Calu3 (cell line): ENCODE measurements at regions not wholly inside any gene's neighbourhood (a gene's known extent, or its start where the extent isn't known, plus 50 kb on each side); places are given as distances from the start of the nearest gene placed in this dataset.

Experiments used
- BruUV-seq: library from RNA; stranded (reverse); fragments of 400-500 nt; replicated peaks from 2 replicates; lab custom pipeline; 2021; lab: Mats Ljungman, UMichigan
- CTCF ChIA-PET: fragments of 300-600 bp; sonication (Branson Sonifier 250); formaldehyde crosslinking; loops from one replicate; lab custom pipeline; 2022; ENCODE audit warnings: antibody characterized with exemption; lab: Charles Lee
- DNase-seq: peaks from one replicate; pipeline ENCODE4 v3.0.0; 2022
- H3K27ac Mint-ChIP-seq: one replicate; pipeline ENCODE4 v1.8.0; 2022; ENCODE audit warnings: mixed read lengths; ENCODE audit not compliant: unreplicated experiment
- H3K27me3 Mint-ChIP-seq: one replicate; pipeline ENCODE4 v1.8.0; 2022; ENCODE audit warnings: mixed read lengths; ENCODE audit not compliant: unreplicated experiment
- H3K36me3 Mint-ChIP-seq: one replicate; pipeline ENCODE4 v1.8.0; 2022; ENCODE audit warnings: mild to moderate bottlenecking, moderate library complexity, mixed read lengths; ENCODE audit not compliant: insufficient read depth, unreplicated experiment
- H3K4me1 Mint-ChIP-seq: one replicate; pipeline ENCODE4 v1.8.0; 2022; ENCODE audit warnings: mild to moderate bottlenecking, low read depth, mixed read lengths; ENCODE audit not compliant: unreplicated experiment
- H3K4me3 Mint-ChIP-seq: one replicate; pipeline ENCODE4 v1.8.0; 2022; ENCODE audit warnings: mild to moderate bottlenecking, low read depth, moderate library complexity, mixed read lengths; ENCODE audit not compliant: unreplicated experiment
- H3K9me3 Mint-ChIP-seq: one replicate; pipeline ENCODE4 v1.8.0; 2022; ENCODE audit warnings: low read depth, mixed read lengths; ENCODE audit not compliant: unreplicated experiment
- intact Hi-C: fragments of 100-400 bp; cut with micrococcal nuclease; formaldehyde crosslinking; loops from one replicate; pipeline ENCODE4 v1.10.0; 2022; ENCODE audit not compliant: unreplicated experiment
- TF ChIP-seq, protein P1 (sequence below): fragments of 200-600 bp; IDR thresholded peaks from one replicate; pipeline ENCODE4 v1.8.0; 2022; ENCODE audit warnings: antibody characterized with exemption; ENCODE audit not compliant: unreplicated experiment

GRCh38 chr3:87127281-87127680 is 99.8 kb upstream of the CHMP2B start:
- Mint-ChIP-seq H3K36me3 (no peaks in the 10 kb centered on the region), H3K27ac (no peak overlapping the region), H3K4me1 (no peaks in the 10 kb centered on the region), H3K4me3 (no peak overlapping the region), H3K27me3 (no peaks in the 10 kb centered on the region), H3K9me3 (no peaks in the 10 kb centered on the region)
- BruUV-seq, result no TSS peak
- DNase-seq, result no peak
- TF ChIP-seq, protein P1, sequence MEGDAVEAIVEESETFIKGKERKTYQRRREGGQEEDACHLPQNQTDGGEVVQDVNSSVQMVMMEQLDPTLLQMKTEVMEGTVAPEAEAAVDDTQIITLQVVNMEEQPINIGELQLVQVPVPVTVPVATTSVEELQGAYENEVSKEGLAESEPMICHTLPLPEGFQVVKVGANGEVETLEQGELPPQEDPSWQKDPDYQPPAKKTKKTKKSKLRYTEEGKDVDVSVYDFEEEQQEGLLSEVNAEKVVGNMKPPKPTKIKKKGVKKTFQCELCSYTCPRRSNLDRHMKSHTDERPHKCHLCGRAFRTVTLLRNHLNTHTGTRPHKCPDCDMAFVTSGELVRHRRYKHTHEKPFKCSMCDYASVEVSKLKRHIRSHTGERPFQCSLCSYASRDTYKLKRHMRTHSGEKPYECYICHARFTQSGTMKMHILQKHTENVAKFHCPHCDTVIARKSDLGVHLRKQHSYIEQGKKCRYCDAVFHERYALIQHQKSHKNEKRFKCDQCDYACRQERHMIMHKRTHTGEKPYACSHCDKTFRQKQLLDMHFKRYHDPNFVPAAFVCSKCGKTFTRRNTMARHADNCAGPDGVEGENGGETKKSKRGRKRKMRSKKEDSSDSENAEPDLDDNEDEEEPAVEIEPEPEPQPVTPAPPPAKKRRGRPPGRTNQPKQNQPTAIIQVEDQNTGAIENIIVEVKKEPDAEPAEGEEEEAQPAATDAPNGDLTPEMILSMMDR, result no peak
- CTCF ChIA-PET, result no interaction called here
- intact Hi-C loops, result no loop called here

- BruUV-seq, result no TSS peak
- Mint-ChIP-seq H3K4me3 (no peak overlapping the region), H3K4me1 (no peaks in the 10 kb centered on the region), H3K27me3 (no peaks in the 10 kb centered on the region), H3K9me3 (no peaks in the 10 kb centered on the region), H3K27ac (no peak overlapping the region), H3K36me3 (no peaks in the 10 kb centered on the region)
- no peak for DNase-seq
- intact Hi-C loops, result no loop called here
- TF ChIP-seq, protein P1, result no peak
- CTCF ChIA-PET, result no interaction called here
Observed at GRCh38 chr3:87126321-87126720, 100.8 kb upstream of the CHMP2B start.

DNA sequence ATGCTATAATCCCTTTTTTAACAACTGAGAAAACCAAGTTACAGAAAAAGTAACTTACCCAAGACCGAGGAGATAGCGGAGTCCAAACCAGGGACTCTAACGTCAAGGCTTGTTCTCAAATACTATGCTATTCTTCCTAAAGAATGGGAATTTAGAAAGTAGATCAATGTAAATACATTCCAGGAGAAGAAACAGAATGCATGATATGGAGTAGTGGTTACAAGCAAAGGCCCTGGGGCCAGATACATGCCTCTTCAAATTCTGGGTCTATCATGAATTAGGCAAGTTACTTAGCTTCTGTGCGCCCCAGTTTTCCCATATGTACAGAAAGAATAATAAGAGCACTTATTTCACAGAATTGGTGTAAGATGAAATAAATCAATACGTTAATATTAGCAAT is 102.0 kb upstream of the CHMP2B start:
- no peaks in the 10 kb centered on the region for H3K36me3 Mint-ChIP-seq
- H3K4me3 Mint-ChIP-seq, result no peak overlapping the region
- BruUV-seq, result no TSS peak
- TF ChIP-seq, protein P1, result no peak
- no peaks in the 10 kb centered on the region for H3K27me3 Mint-ChIP-seq
- no peak for DNase-seq
- intact Hi-C loops, result no loop called here
- H3K27ac Mint-ChIP-seq, result no peak overlapping the region
- CTCF ChIA-PET, result no interaction called here
- no peaks in the 10 kb centered on the region for H3K4me1 Mint-ChIP-seq
- no peaks in the 10 kb centered on the region for H3K9me3 Mint-ChIP-seq

- no peaks in the 10 kb centered on the region for H3K9me3 Mint-ChIP-seq
- BruUV-seq, result no TSS peak
- H3K27me3 Mint-ChIP-seq, result no peaks in the 10 kb centered on the region
Observed at GRCh38 chr3:87122766-87123165, 104.3 kb upstream of the CHMP2B start.

More at GRCh38 chr3:87122766-87123165, 104.3 kb upstream of the CHMP2B start:
- Mint-ChIP-seq H3K36me3 (no peaks in the 10 kb centered on the region), H3K4me1 (no peaks in the 10 kb centered on the region), H3K4me3 (no peak overlapping the region), H3K27ac (no peak overlapping the region)
- intact Hi-C loops, result no loop called here
- TF ChIP-seq, protein P1, result no peak
- CTCF ChIA-PET, result no interaction called here
- DNase-seq, result no peak
